ENCODE measurements at regions not wholly inside any gene's neighbourhood (a gene's known extent, or its start where the extent isn't known, plus 50 kb on each side); places are given as distances from the start of the nearest gene placed in this dataset.

DNA sequence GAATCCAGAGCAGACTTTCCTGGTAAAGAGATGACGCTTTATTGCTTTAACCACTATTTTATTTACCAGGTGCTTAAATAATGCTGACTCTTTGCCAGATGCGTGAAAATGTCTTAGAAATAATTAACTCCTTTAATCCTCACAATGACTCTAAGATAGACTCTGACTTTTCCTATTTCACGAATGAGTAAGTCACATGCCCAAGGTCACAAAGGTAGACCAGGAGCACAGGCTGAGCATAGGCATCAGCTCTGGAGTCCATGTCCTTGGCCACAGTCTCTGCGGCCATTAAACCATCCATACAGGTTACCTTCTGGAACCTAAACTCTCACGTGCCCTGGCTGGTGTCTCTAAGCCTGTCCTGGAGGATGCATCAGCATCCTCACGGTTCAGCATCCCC lies 87.3 kb downstream of the ERCC5 start:
- TF ChIP-seq CTCF (optimal IDR thresholded peaks at IDR 0.05 in 1 of 3, IDR thresholded peaks at IDR 0.05 in 1 of 3, conservative IDR thresholded peaks at IDR 0.05 in 1 of 3; ENCODE audit: extremely low read depth in 1 of 3, insufficient read depth in 2 of 3, low read length in 3 of 3) = no peak
- no peak for TF ChIP-seq EZH2 (IDR thresholded peaks at IDR 0.05; ENCODE audit: low read length)

All from keratinocyte (primary cell).